ENCODE measurements at regions not wholly inside any gene's neighbourhood (a gene's known extent, or its start where the extent isn't known, plus 50 kb on each side); places are given as distances from the start of the nearest gene placed in this dataset.

DNA sequence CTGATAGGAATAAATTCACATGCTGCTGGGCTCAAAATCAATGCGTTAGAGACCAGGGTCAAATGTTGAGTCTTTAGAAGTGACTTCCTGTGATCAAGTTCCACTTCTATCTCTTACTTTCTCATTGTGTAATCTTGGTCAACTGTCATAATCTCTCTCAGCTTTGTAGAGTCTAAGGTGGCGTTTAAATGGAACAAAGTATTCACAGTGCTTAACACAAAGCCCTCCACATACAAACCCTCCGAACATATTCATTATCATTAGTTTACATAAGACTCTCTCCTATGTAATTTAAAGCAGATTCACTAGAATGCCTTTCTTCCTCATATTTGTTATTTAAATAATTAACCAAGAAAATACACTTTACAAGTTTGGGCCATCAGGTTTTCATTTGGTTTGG, 1044.1 kb downstream of the EFNB2 start:
- no peak for DNase-seq

DNA sequence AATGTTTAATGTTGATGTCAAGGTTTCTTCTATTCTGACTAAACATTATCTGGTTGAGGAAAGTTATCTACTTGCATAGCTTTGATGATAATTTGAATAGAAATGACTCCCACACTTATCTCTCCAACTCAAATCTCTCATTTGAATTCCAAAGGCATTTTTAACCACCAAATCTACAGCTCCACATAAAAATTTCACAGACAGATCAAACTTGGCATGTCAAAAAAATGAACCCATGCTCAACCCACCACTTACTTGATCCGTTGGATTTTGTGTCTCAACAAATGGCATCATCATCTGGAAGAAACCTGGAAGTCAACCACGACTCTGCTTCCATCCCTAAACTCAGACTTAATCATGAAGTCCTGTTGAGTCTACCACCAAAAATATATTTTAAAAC, 1050.4 kb downstream of the EFNB2 start:
- DNase-seq = no peak

DNA sequence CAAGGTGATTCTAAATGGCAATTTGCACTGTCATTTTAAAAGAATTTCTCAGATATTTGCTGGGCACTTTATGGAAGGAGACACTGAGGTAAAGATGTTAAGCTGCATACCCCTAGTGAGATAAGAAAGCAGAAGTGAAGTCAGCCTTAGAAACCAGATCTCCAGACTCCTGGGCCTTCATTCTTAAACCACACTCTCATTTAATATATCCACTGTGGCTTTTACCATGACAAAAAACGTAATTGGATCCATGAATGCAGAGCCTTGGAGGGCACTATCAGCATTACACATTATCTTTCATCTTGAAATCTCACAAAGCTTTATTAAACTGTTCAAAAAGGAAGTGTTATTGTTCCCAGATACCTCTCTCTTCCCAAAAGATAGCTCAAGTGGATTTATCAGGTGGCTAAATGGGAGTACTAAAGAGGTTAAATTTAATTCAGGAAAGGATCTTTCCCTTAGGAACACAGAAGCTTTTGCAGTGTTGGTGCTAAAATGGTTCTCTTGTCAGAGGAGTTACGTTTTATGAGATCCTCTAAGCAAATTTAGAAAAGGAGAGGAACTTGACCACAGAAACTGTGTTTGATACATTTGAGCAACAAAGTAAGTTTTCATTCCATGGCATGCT, 1060.4 kb downstream of the EFNB2 start:
- no peak for DNase-seq

DNA sequence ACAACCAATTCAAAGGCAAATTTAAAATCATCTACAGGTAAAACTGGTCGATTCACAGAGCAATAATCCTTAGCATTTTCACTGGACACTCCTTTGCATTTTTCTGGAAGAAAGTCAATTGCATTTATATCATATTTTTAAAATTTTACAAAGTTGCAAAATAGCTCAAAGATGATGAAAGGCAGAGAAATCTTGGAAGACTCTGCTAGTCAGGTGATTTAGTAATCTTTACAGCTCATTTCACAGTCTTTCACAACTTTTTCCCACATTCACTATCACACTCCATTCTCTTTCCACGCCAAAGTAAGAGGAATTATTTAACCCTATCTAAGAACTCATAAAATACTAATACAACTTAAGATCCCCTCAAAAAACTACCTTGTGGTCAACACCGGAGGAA, 1063.8 kb downstream of the EFNB2 start:
- DNase-seq = no peak

DNA sequence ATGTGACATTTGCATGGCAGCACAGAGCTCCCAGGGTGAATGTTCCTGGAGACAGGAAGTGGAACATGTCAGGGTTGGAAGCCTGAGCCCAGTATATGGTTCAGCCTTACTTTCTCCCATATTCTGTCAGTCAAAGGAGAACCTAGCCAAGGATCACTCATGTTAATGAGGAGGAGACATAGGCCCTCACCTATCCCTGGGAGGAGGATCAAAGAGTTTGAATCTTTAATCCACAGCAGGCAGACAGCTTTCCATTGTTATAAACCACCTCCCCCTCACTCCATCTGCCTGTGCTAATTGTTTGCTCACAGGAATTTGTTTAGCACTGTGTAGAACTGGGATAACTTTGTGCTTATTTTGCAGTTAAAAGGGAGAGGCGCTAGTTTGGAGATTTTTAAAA, 1069.1 kb downstream of the EFNB2 start:
- DNase-seq = no peak

DNA sequence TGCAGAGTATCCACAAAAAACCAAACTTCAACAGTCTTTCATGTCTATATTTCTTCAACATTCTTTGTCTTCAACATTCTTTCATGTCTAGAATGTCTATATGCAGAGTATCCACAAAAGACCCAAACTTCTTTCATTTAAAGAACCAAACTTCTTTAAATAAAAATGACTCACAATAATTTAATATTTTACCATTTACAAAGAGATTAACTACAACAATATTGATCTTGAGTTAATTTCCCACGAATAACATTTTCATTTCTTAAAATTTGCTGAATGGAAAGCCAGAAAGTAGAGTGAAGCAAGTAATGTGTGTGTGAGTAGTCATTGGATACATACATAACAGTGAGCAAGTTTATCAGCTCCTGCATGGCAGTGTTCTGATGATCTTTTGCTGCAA, 1069.7 kb downstream of the EFNB2 start, which contains the start of gene DAOA:
Gene DAOA, plus strand, starts transcription at position 301 of the 400 bp plus-strand sequence.
- no peak for DNase-seq

DNA sequence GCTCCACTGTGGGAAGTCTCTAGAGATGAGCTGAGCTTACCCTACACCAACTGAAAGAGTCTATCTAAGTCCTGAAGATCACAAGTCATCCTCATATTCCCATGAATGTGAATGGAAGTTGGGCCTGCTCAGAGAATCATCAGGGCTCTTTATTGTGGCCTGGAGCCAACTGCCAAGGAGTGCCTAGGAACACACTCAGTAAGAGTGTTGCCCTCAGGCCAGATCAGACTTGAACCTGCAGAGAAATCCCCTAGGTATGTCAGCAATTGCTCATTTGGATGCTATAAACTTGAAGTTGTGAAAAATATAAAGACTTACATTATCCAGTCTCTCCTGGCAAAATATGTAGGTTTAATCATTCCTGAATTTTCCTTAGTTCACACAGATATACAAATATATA, 1070.2 kb downstream of the EFNB2 start:
- DNase-seq = no peak

DNA sequence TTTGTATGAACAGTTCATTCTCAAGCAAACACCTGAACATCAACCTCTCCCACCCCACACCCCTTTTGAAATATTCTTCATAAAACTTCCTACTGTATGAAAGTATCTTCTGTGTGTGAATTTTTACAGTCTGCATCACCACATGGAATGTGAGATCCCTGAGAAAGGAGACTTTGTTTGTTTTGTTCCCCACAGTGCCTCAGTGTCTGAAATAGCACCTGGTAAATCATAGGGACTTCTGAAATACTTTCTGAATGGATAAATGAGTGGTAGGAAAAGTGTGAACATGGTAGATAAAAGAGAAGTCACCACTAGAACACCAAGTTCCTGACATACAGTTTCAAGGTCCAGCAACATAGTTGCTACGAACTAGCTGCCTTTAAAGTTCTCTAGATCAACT, 1071.2 kb downstream of the EFNB2 start:
- DNase-seq = no peak

DNA sequence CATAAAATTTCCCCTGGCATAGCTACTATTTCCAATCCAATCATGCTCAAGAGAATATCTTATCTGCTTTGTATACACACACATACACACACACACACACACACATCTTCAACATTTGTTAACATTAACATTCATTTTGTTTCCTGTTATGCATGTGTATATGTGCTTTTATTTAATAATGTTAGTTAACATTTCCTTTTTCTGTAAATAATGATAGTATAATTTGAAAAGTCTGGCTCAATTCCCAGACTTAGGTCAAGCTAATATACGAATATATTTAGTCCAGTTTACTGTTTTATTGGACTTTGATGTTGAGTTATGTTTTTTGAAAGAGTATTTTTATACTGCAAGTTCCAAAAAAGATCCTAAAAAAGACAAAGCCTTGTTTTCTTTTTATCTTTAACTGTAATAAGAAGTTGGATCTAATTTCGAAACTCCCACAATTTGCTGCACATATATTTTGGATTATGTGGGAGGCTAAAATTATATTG, 1072.4 kb downstream of the EFNB2 start:
- DNase-seq = no peak

DNA sequence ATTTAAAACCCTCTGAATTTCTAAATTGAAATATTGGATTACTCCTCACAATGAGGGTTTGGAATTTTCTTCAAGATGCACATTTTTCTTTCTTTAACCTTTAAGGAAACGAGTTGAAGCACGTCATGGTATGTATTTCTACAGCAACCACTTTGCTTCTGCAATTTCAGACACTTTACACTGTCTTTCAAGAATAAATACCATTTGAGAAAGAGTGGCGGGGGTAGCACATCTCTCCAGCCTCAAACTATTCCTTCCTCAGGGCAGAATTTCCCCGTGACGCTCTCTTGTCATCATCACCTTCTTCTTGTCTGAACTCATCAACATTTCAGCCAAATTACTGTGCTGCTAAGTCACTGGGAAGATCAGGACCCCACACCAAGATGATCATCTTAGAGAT, 1073.4 kb downstream of the EFNB2 start:
- DNase-seq = no peak

DNA sequence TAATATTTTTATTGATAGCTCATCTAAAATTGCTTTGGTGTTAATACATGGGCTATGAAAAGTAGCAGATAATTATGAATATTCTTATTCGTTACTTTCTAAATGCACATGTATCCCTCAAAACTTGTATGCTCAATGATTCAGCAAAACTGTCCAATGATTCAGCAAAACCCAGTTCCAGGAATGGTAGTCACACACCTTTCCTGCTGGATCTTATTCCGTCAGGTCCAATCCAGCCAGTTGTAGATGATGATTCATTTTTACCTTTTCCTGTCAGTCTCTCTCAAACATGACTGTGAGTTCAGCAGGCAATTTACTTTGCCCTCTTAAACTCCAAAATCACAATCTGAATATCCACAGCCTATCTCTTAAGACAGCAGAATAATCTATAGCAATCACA, 1082.6 kb downstream of the EFNB2 start:
- no peak for DNase-seq

DNA sequence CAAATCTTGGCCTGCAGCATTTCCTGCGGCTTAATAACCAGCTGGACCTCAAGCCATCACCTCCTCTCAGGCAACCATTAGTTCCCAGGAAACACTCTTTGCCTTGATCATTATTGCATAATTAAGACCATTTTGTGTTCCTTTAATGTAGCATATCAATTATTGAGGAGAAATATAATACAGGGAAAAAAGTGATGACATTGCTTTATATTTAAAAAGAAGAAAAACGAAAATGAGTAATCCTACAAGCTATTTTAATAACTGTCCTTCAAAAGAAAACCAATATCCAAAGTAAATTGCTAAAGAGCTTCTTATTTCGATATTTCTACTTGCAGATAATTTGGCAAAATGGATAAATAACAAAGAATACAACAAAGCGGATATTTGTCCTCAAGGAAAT, 1084.7 kb downstream of the EFNB2 start:
- no peak for DNase-seq

DNA sequence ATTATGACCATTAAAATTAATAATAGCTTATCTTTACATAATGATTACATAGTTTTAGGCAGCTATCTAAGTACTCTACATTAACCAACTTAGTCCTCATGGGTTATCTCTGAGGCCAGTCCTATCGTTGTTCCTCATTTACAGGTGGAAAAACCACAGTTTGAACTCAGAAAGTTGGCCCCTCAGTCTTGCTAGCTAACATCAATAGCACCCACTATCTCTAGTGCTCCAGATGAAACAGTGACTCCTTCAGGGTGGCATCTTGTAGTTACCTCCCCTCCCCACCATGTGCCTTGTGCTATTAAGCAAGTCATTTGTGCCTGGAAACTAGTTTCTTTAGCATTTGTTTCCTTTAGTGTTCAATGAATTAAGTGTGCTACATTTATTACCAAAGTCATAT, 1086.7 kb downstream of the EFNB2 start:
- no peak for DNase-seq

DNA sequence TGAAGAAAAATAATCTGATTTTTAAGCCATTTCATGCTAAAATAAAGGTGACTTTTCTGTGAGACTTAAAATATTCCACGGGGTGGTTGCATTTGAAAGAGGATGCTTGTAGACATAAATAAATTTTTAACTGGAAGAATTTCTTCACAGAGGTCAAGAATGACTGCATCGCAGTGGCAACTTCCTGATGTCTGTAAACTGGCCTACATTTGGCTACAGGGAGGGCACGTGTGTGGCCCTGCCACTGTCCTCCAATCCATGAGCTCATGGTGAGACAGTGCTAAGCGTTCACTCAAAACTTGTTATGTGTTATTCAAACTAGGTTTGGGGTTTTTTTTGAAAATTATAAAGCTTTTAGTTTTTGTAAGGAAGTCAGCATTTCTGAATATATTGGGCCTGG, 1089.3 kb downstream of the EFNB2 start:
- no peak for DNase-seq

DNA sequence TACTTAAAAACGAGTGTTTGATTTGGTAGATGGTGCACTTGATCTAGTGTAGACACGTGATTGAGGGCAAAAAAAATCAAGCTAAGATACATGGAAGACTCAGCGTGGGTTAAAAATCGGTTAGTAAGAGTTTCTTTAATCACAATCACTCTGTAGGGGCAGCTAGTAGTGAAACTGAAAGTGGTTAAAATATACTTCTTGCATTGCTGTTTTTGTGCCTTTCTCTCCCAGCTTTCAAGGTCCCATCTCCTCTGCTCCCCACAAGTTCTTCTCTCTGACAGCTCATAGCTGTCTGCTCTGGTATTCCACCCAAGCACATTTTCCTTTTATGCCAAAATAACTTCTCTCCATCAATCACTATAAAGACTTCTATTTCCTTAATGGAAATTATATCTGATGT, 1089.7 kb downstream of the EFNB2 start:
- no peak for DNase-seq

DNA sequence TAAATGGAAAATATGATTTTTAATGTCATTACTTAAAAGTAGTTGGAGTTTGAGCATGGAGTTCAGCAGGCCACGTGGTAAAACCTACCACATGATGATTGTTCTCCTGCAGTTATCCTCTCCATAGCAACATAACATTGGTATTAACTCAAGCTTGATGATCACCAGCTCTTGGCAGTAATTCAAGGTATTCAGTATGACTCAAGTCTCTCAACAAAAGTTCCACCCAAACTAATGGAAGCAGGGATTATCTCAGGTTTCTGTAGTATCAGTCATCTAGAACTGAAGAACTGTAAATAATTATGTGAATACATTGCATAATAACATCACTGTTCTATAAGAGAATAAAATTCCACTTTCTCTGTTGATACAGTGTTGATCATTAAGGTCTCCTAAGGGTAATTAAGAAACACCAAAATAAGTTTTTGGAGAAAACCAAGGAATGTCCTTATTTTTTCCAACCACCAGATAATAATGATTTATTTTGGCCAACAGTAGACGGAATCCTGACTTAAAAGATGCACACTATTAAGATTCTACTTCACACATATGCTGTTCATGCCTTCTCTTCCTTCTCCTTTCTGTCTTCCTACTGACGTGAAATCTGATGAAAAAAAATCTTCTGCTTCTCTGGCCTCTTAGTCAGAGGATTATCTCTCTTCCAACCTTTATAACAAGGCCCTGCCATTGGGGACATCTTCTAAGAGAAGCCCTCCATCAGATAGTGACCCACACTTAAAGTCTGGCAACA, 1092.3 kb downstream of the EFNB2 start:
- DNase-seq = no peak

DNA sequence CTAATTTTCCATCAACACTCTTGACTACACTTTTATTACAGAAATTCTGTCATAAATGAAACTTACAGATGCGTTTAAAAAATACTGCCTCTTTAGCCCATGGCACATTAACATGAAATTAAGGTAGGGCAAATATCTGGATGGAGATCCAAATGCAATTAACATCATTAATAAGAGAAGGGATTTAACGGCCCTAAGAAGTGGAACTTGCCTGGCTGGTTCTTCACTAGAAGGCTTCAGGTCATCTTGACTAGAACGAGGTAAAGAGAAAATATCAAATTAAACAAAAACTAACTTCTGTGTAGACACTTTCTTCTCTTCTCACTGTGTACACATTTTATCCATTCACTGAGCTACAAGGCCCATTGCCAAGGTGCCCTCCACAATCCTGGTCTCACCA, 1093.4 kb downstream of the EFNB2 start:
- no peak for DNase-seq

DNA sequence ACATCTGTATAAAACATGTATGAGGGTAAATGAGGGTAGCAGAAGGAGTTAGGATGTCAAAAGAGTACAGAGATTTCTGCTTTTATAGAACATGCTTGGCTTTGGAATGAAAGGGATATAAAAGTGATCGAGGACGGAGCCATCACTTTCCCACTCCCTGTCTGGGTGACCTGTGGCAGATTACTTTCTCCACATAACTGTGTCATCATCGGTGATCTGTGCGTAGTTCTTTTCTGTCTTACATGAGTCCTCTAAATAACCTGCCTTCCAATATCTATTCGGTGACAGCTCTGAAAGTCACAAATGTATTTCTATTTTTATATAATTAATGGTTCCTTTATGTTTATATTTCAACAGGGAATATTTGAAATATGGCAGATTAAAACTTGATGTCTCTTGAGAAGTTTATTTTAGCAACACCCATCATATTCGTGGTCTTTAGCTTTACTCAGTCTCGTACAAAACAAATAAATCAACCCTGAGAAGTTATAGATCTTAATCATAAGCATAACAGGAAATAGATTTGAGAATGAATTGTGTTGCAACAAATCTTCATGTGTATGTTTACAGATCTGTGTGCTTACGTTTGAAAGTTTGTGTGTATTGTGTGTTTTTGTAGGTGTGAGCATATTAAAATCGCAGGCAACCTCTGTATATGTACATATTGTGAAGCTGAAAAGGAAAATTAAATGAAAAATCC, 1094.3 kb downstream of the EFNB2 start:
- DNase-seq = no peak

DNA sequence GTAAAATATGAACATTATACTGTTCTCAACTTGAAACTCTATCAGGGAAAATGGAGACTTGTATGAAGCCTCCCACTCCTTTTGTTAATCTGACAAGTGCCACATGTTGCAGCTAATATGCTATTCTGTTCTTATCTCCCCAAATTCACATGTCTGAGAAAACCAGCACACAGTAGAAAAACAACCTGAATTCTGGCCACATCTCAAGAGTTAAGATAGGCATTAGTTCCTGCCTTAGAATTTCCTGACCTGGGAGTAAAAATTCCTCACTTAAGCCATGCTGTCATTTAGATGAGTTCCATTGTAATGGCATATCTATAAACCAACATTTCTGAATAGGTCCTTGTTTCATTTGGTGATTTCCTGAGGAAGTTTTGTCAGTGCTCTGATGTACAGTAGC, 1098.5 kb downstream of the EFNB2 start:
- no peak for DNase-seq

DNA sequence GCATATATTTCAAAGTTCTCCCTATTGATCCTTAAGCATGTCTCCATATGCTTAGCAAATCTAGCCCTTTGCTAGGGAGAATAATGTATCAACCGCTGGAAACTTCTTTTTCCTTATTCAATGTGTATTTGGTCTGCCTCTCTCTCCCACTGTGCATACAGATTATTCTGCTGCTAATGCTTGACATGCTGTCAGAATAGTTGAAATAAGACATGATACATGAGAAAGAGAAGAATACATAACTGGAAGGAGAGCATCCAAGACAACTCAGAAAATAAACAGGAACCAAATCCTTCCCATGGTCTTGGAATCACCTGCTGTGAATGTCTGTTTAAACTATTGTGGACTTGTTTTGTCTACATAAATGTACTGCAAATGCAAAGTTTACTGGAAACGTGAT, 1103.0 kb downstream of the EFNB2 start:
- DNase-seq = no peak

DNA sequence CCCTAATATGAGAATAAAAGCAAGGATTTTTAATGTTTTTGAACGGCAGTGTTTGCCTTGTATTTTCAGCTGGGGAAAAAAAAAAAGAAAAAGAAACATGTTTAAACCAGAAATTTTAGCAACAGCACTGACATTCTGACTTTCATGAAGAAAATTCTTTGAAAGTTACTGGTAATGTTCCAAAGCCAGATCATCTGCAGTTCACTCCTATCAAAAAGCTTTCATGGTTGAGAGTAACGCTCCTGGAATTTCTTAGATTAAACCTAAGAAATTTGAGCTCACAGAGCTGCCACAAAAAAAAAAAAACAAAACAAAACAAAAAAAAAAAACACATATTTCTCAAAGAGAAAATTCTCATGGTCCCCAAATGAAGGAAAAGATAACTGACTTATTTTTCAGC, 1106.7 kb downstream of the EFNB2 start:
- DNase-seq = no peak

DNA sequence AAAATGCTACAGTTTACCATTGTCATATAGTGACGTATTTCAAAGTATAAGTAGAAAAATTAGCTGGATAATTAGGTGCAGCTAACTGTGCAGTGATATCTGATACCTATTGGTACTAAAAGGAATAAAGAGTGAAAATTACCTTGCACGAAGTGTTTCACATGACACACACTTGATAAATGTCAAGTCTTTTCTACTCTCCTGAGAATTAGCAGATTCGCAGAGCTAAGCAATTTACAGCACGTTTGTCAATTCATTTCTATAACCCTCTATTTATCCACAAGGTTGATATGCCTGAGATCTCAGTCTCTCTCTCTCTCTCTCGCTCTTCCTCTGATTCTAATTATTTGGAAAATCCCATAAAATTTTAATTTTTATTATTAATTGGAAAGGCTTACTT, 1109.0 kb downstream of the EFNB2 start:
- no peak for DNase-seq

DNA sequence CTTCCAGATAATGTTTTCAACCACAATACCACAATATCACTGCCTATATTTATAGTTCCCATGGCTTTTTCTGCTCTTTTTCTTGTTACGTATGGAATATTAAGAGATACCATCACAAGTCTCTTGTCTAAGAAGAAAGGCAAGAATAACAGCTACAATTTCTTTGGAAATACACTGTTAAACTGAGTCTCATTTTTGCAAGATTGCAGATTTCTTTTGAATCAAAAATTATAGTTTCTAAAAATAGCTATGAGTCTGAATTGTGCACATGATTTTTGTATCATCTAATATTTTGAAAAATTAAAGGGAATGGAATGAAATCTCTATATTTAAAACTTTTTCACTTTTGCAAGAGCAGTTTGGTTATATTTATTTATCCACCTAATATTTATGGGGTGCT, 1120.8 kb downstream of the EFNB2 start:
- no peak for DNase-seq

DNA sequence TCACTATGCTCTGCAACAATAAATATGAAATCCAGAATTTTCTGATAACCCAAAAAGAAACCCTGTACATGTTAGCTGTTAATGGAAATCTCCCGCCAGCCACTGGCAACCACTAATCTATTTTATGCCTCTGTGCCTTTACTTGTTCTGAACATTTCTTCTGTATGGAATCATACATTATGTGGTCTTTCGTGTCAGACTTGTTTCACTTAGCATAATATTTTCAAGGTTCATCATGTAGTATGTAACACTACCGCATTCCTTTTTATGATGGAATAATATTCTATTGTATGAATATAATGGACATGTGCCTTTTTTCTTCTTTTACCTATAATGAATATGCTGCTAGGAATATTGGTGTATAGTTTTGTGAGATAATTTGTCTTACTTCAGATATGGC, 1123.3 kb downstream of the EFNB2 start:
- DNase-seq = no peak
